GM12878 (cell line): ENCODE measurements at regions not wholly inside any gene's neighbourhood (a gene's known extent, or its start where the extent isn't known, plus 50 kb on each side); places are given as distances from the start of the nearest gene placed in this dataset.

Experiments
- ATAC-seq: fragments of 200-7000 bp; cut with Tn5 transposase; 3 replicates; pipeline ENCODE4 v1.9.1; 2020; ENCODE audit warnings: mild to moderate bottlenecking, moderate library complexity
- BruUV-seq: library from RNA; stranded (reverse); fragments of 400-500 nt; replicated peaks from 2 replicates; lab custom pipeline; 2021; lab: Mats Ljungman, UMichigan
- CTCF ChIA-PET: fragments of 300-600 bp; sonication (Branson Sonifier 250); formaldehyde crosslinking; extraction: SDS; loops from one replicate; lab custom pipeline; 2021; ENCODE audit warnings: inconsistent platforms; lab: Yijun Ruan, JAX
- POLR2A ChIA-PET: fragments of 350-600 bp; formaldehyde crosslinking; extraction: SDS; loops from one replicate; lab custom pipeline; 2021; ENCODE audit warnings: inconsistent platforms; lab: Charles Lee
- RAD21 ChIA-PET: fragments of 300-600 bp; sonication (Branson Sonifier 250); formaldehyde crosslinking; loops from one replicate; lab custom pipeline; 2023; ENCODE audit warnings: antibody characterized with exemption; ENCODE audit not compliant: unreplicated experiment; lab: Charles Lee
- SMC1A ChIA-PET: fragments of 300-600 bp; sonication (Branson Sonifier 250); formaldehyde crosslinking; loops from one replicate; lab custom pipeline; 2023; ENCODE audit not compliant: unreplicated experiment, uncharacterized antibody; lab: Charles Lee
- DNase-seq: peaks from one replicate; pipeline ENCODE4 v3.0.0-alpha.2; 2011; ENCODE audit warnings: low read depth, low spot score
- FAIRE-seq: peaks from 3 replicates; lab custom pipeline; 2011; peaks lifted over from hg19 to GRCh38; lab: Jason Lieb, UNC
- H2AFZ ChIP-seq: 2 replicates; pipeline ENCODE4 v1.6.0; 2011; ENCODE audit warnings: low read depth, low read length, control low read depth; ENCODE audit not compliant: control insufficient read depth
- H3K27ac ChIP-seq: 2 replicates; pipeline ENCODE4 v1.5.1; 2011; ENCODE audit warnings: control low read depth; ENCODE audit not compliant: control insufficient read depth, insufficient read depth
- H3K27me3 ChIP-seq, 2 experiments: replicated peaks in 1 of 2; 2 replicates each; pipeline versions ENCODE4 v1.6.0 to v1.6.1; 2011; ENCODE audit warnings: low read length in 1 of 2; ENCODE audit not compliant: control insufficient read depth in 2 of 2, insufficient read depth in 2 of 2
- H3K36me3 ChIP-seq, 2 experiments: 2 replicates each; pipeline ENCODE4 v1.5.1; 2011; ENCODE audit warnings: low read length in 1 of 2; ENCODE audit not compliant: control insufficient read depth in 2 of 2, insufficient read depth in 2 of 2
- H3K4me1 ChIP-seq: 2 replicates; pipeline ENCODE4 v1.6.1; 2011; ENCODE audit warnings: mild to moderate bottlenecking, low read length, moderate library complexity, mixed read lengths; ENCODE audit not compliant: control insufficient read depth, insufficient read depth
- H3K4me2 ChIP-seq: 2 replicates; pipeline ENCODE4 v1.6.0; 2011; ENCODE audit warnings: control low read depth; ENCODE audit not compliant: control insufficient read depth, insufficient read depth
- H3K4me3 ChIP-seq: fragments of 200-600 bp; sonication (generic); 2 replicates; pipeline ENCODE4 v1.5.1; 2016
- H3K79me2 ChIP-seq: 2 replicates; pipeline ENCODE4 v1.6.0; 2011; ENCODE audit warnings: low read length; ENCODE audit not compliant: control insufficient read depth, insufficient read depth
- H3K9ac ChIP-seq: 2 replicates; pipeline ENCODE4 v1.8.0; 2011; ENCODE audit warnings: low read length, control low read depth, mixed read lengths; ENCODE audit not compliant: control insufficient read depth, insufficient read depth
- H3K9me3 ChIP-seq: replicated peaks from 3 replicates; pipeline ENCODE4 v1.5.1; 2011; ENCODE audit warnings: mild to moderate bottlenecking, low read length; ENCODE audit not compliant: control insufficient read depth, insufficient read depth
- H4K20me1 ChIP-seq: 2 replicates; pipeline ENCODE4 v1.6.0; 2011; ENCODE audit not compliant: control insufficient read depth, insufficient read depth
- CBFB ChIP-seq: IDR thresholded peaks from 2 replicates; pipeline ENCODE4 v1.6.1; 2016; ENCODE audit warnings: antibody characterized with exemption, low read depth
- CBX5 ChIP-seq: sonication (generic); IDR thresholded peaks from 2 replicates; pipeline ENCODE4 v1.6.1; 2016; ENCODE audit warnings: low read depth, moderate library complexity, mild to moderate bottlenecking, inconsistent platforms
- FOXK2 ChIP-seq: fragments of 450-650 bp; IDR thresholded peaks from 2 replicates; pipeline ENCODE4 v1.6.1; 2017; ENCODE audit warnings: mild to moderate bottlenecking, moderate library complexity
- NFXL1 ChIP-seq: fragments of 450-650 bp; IDR thresholded peaks from 2 replicates; pipeline ENCODE4 v1.6.1; 2017; ENCODE audit warnings: antibody characterized with exemption, mild to moderate bottlenecking, borderline replicate concordance
- NFYA ChIP-seq: IDR thresholded peaks from 2 replicates; pipeline ENCODE4 v1.6.1; 2011; ENCODE audit warnings: low read depth, mild to moderate bottlenecking, low read length, improper control_type of control experiment, borderline replicate concordance
- PAX8 ChIP-seq: fragments of 450-650 bp; IDR thresholded peaks from 2 replicates; pipeline ENCODE4 v1.6.1; 2017; ENCODE audit warnings: mild to moderate bottlenecking, moderate library complexity
- POLR2A ChIP-seq: IDR thresholded peaks from 2 replicates; pipeline ENCODE4 v1.6.1; 2011; ENCODE audit warnings: low read depth, mild to moderate bottlenecking, low read length
- SP1 ChIP-seq: IDR thresholded peaks from one replicate; pipeline ENCODE4 v1.6.1; 2011; ENCODE audit warnings: low read depth, low read length
- SPI1 ChIP-seq: IDR thresholded peaks from 2 replicates; pipeline ENCODE4 v1.6.1; 2011; ENCODE audit warnings: low read depth, mild to moderate bottlenecking, low read length, moderate library complexity, borderline replicate concordance; ENCODE audit not compliant: insufficient read depth
- STAT3 ChIP-seq: IDR thresholded peaks from 2 replicates; pipeline ENCODE4 v1.6.1; 2011; ENCODE audit warnings: low read depth, low read length, improper control_type of control experiment
- SUZ12 ChIP-seq: fragments of 200-600 bp; sonication (generic); IDR thresholded peaks from one replicate; pipeline ENCODE4 v1.6.1; 2018; ENCODE audit warnings: antibody characterized with exemption, mild to moderate bottlenecking; ENCODE audit not compliant: unreplicated experiment
- ZNF384 ChIP-seq: IDR thresholded peaks from 2 replicates; pipeline ENCODE4 v1.6.1; 2012; ENCODE audit warnings: low read depth, mild to moderate bottlenecking, low read length, improper control_type of control experiment, borderline replicate concordance
- WGBS: methylation state at CpG from one replicate; pipeline ENCODE4 v1.1.6; 2016; ENCODE audit warnings: low lambda C conversion rate; ENCODE audit not compliant: insufficient replicate concordance, insufficient coverage; ENCODE audit errors: missing lambda C conversion rate; 5-methylcytosine and 5-hydroxymethylcytosine counted together
- in situ Hi-C: fragments of 300-500 bp; cut with MboI; formaldehyde crosslinking; loops from 9 replicates; pipeline ENCODE4 v1.14.3; 2018; ENCODE audit warnings: mixed read lengths
- intact Hi-C: fragments of 100-400 bp; cut with micrococcal nuclease; formaldehyde crosslinking; loops from one replicate; pipeline ENCODE4 v1.14.2; 2022; ENCODE audit not compliant: unreplicated experiment
- TF ChIP-seq, protein P1 (sequence below): IDR thresholded peaks from 2 replicates; pipeline ENCODE4 v1.6.1; 2011; ENCODE audit warnings: borderline replicate concordance, low read depth, mild to moderate bottlenecking, moderate library complexity, low read length; ENCODE audit not compliant: insufficient read depth, poor library complexity, severe bottlenecking
- TF ChIP-seq, protein P2 (sequence below): fragments of 450-650 bp; IDR thresholded peaks from 2 replicates; pipeline ENCODE4 v1.6.1; 2014; ENCODE audit warnings: mild to moderate bottlenecking

DNA sequence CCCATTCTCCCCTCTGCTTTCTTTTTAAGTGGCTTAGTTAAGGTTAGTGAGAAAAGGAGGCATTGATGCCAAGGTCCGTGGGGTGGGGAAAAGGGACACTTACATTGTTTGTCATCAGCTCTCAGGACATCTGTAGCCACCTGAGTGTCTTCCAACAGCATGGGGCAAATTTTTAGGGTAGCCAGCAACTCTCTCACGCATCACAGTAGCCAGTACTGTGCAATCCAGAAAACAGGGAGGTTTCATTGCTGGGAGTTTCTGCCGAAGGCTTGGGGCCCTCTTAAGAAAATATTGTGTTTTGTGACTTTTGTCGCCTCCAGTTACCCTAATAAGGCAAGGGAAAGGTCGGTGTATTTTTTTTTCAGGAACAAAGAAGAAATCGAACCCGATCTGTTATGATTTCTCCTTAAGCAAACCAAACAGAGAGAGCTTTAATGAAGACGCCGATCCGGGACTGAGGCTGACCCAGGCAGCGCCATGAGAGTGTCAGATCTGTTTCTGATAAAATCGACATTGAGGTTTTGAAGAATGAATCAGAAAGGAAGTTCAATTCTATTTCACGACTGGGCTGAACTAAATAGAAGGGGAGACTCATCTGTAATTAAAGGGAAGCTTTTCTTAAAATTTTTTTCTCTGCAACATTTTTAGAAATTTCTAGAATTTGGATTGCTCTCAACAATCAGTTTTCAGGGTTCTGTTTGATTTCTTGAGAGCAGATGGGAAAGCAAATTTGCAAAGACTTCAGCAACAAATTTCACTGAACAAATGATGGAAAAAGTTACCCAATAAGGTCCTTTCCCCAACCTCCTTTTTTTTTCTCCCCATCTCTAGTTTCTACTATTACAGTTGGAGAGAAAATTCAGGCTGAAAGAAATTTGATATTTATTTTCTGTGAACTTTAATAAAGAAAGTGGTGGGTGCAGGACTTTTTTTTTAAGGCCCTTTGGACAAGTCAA is 144.7 kb upstream of the IRX3 start:
- ChIA-PET CTCF (no interaction called here), RAD21 (no interaction called here), SMC1A (no interaction called here), POLR2A (no interaction called here)
- TF ChIP-seq, protein P1, sequence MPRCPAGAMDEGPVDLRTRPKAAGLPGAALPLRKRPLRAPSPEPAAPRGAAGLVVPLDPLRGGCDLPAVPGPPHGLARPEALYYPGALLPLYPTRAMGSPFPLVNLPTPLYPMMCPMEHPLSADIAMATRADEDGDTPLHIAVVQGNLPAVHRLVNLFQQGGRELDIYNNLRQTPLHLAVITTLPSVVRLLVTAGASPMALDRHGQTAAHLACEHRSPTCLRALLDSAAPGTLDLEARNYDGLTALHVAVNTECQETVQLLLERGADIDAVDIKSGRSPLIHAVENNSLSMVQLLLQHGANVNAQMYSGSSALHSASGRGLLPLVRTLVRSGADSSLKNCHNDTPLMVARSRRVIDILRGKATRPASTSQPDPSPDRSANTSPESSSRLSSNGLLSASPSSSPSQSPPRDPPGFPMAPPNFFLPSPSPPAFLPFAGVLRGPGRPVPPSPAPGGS = no peak
- TF ChIP-seq FOXK2 = no peak
- no peak for TF ChIP-seq SPI1
- Histone ChIP-seq H3K27me3 (peaks cover 0 to 6% of the 10 kb centered on the region in 2 experiments; a peak in 1 of 4 replicates), H3K79me2 (no peaks in the 10 kb centered on the region), H3K9me3 (no peaks in the 10 kb centered on the region), H3K4me2 (no peak overlapping the region), H4K20me1 (no peaks in the 10 kb centered on the region), H3K36me3 (no peaks in the 10 kb centered on the region), H3K4me1 (no peaks in the 10 kb centered on the region), H2AFZ (no peak overlapping the region), H3K4me3 (no peak overlapping the region), H3K9ac (no peak overlapping the region), H3K27ac (no peak overlapping the region)
- BruUV-seq = no TSS peak
- in situ Hi-C loops = no loop called here
- DNase-seq = no peak
- no peak for FAIRE-seq
- WGBS = 3% methylated on average over 13 of the region's 13 CpGs
- intact Hi-C loops = no loop called here
- no peak for ATAC-seq

DNA sequence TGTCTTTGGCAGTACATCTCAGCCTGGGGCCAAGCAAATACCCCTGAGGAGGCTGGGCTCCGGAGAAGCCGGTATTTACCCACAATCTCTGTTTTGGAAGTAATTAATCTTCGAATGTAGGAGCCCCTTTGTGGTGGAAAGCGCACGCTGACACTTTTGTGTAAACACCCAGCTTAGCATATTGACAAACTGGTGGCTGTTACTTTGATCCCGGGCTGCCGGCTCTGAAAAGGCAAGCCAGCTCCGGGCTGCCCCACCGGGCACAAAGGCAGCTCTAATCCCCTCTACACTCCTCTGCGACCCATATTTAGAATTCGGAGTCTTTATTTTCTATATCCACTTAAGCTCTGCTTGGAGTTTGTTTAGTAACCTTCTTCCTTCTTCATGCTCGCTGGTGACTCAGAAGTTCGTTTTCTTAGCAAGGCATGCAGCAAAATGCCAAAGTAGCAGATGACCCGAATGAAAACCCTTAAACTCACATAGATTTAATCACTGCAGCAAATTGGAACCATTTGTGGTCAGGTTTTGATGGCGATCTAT is 144.0 kb upstream of the IRX3 start:
- ChIA-PET POLR2A (no interaction called here), SMC1A (no interaction called here), CTCF (no interaction called here), RAD21 (no interaction called here)
- no peak overlapping the region for H3K4me3 ChIP-seq
- FAIRE-seq (no peak), DNase-seq (no peak), ATAC-seq (no peak)
- no peaks in the 10 kb centered on the region for H3K4me1 ChIP-seq
- no peak overlapping the region for H3K27ac ChIP-seq
- no peak overlapping the region for H2AFZ ChIP-seq
- H4K20me1 ChIP-seq = no peaks in the 10 kb centered on the region
- no peak overlapping the region for H3K9ac ChIP-seq
- intact Hi-C loops (no loop called here), in situ Hi-C loops (no loop called here)
- H3K9me3 ChIP-seq = no peaks in the 10 kb centered on the region
- no peaks in the 10 kb centered on the region for H3K36me3 ChIP-seq
- no peak overlapping the region for H3K4me2 ChIP-seq
- BruUV-seq = no TSS peak
- WGBS = 11% methylated on average over 15 of the region's 15 CpGs
- H3K27me3 ChIP-seq = peaks cover 0 to 6% of the 10 kb centered on the region in 2 experiments; a peak in 1 of 4 replicates
- TF ChIP-seq NFXL1 = no peak
- no peak for TF ChIP-seq CBX5
- no peak for TF ChIP-seq ZNF384
- no peak for TF ChIP-seq NFYA
- TF ChIP-seq SUZ12 = no peak
- TF ChIP-seq SP1 = no peak
- TF ChIP-seq CBFB = no peak
- no peak for TF ChIP-seq POLR2A
- TF ChIP-seq, protein P2, sequence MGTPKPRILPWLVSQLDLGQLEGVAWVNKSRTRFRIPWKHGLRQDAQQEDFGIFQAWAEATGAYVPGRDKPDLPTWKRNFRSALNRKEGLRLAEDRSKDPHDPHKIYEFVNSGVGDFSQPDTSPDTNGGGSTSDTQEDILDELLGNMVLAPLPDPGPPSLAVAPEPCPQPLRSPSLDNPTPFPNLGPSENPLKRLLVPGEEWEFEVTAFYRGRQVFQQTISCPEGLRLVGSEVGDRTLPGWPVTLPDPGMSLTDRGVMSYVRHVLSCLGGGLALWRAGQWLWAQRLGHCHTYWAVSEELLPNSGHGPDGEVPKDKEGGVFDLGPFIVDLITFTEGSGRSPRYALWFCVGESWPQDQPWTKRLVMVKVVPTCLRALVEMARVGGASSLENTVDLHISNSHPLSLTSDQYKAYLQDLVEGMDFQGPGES = no peak
- TF ChIP-seq PAX8 = no peak
- TF ChIP-seq STAT3 = no peak
- H3K79me2 ChIP-seq = no peaks in the 10 kb centered on the region
